CD4-positive, CD25-positive, alpha-beta regulatory T cell (primary cell): ENCODE measurements at regions not wholly inside any gene's neighbourhood (a gene's known extent, or its start where the extent isn't known, plus 50 kb on each side); places are given as distances from the start of the nearest gene placed in this dataset.

Experiments
- ATAC-seq, 2 donors: fragments of 150-1000 bp; cut with Tn5 transposase; one replicate each; pipeline ENCODE4 v1.10.0; 2021; ENCODE audit warnings: low read depth in 2 of 2, moderate number of reproducible peaks in 2 of 2, moderate library complexity in 1 of 2
- DNase-seq, 3 donors: peaks; one replicate each; pipeline versions ENCODE4 v3.0.0 to v3.0.0-alpha.2; 2012 to 2022; ENCODE audit warnings: mixed read lengths in 1 of 3
- H3K27ac ChIP-seq: one replicate; pipeline ENCODE4 v1.7.0; 2013; ENCODE audit warnings: mild to moderate bottlenecking, low read length; ENCODE audit not compliant: insufficient read depth, poor library complexity, severe bottlenecking
- H3K27me3 ChIP-seq: one replicate; pipeline ENCODE4 v1.7.0; 2013; ENCODE audit warnings: low read length; ENCODE audit not compliant: control insufficient read depth, insufficient read depth
- H3K36me3 ChIP-seq: one replicate; pipeline ENCODE4 v1.7.0; 2013; ENCODE audit warnings: mild to moderate bottlenecking, low read length, moderate library complexity; ENCODE audit not compliant: control insufficient read depth, insufficient read depth
- H3K4me1 ChIP-seq: 2 replicates; pipeline ENCODE4 v1.7.0; 2013; ENCODE audit warnings: mild to moderate bottlenecking, low read length; ENCODE audit not compliant: insufficient read depth, control insufficient read depth, poor library complexity, severe bottlenecking
- H3K4me3 ChIP-seq: one replicate; pipeline ENCODE4 v1.7.0; 2013; ENCODE audit warnings: low read depth, mild to moderate bottlenecking, low read length, moderate library complexity
- H3K9me3 ChIP-seq, 2 experiments: 1 replicate in 1 of 2; 2 replicates in 1 of 2; pipeline ENCODE4 v1.7.0; 2013; ENCODE audit warnings: low read length in 2 of 2, mild to moderate bottlenecking in 1 of 2, moderate library complexity in 1 of 2; ENCODE audit not compliant: control insufficient read depth in 2 of 2
- H3K27ac Mint-ChIP-seq, 3 donors: one replicate each; pipeline ENCODE4 v1.8.0; 2020 to 2022; ENCODE audit warnings: mild to moderate bottlenecking in 3 of 3, mixed read lengths in 3 of 3, moderate library complexity in 2 of 3
- H3K27me3 Mint-ChIP-seq: one replicate; pipeline ENCODE4 v1.8.0; 2022; ENCODE audit warnings: mild to moderate bottlenecking, mixed read lengths
- H3K36me3 Mint-ChIP-seq: one replicate; pipeline ENCODE4 v1.8.0; 2020; ENCODE audit warnings: mixed read lengths
- H3K4me1 Mint-ChIP-seq, 4 donors: one replicate each; pipeline ENCODE4 v1.8.0; 2020 to 2022; ENCODE audit warnings: mixed read lengths in 4 of 4, mild to moderate bottlenecking in 1 of 4
- H3K4me3 Mint-ChIP-seq, 4 donors: one replicate each; pipeline ENCODE4 v1.8.0; 2020 to 2022; ENCODE audit warnings: mild to moderate bottlenecking in 4 of 4, mixed read lengths in 4 of 4, moderate library complexity in 3 of 4
- H3K9me3 Mint-ChIP-seq, 7 donors: one replicate each; pipeline ENCODE4 v1.8.0; 2020 to 2022; ENCODE audit warnings: mixed read lengths in 7 of 7, mild to moderate bottlenecking in 3 of 7, moderate library complexity in 2 of 7

GRCh38 chr13:80000684-80001509, 340.0 kb downstream of the SPRY2 start:
- Mint-ChIP-seq H3K27ac (no peak overlapping the region), H3K4me1 (no peaks in the 10 kb centered on the region), H3K9me3 (peaks cover 0 to 3% (median 2%) of the 10 kb centered on the region in 7 donors), H3K36me3 (no peaks in the 10 kb centered on the region), H3K27me3 (no peaks in the 10 kb centered on the region), H3K4me3 (no peak overlapping the region)
- ATAC-seq (no peak), DNase-seq (no peak)
- Histone ChIP-seq H3K27ac (no peak overlapping the region), H3K4me3 (no peak overlapping the region), H3K36me3 (no peaks in the 10 kb centered on the region), H3K4me1 (no peaks in the 10 kb centered on the region), H3K9me3 (no peaks in the 10 kb centered on the region), H3K27me3 (no peaks in the 10 kb centered on the region)

DNA sequence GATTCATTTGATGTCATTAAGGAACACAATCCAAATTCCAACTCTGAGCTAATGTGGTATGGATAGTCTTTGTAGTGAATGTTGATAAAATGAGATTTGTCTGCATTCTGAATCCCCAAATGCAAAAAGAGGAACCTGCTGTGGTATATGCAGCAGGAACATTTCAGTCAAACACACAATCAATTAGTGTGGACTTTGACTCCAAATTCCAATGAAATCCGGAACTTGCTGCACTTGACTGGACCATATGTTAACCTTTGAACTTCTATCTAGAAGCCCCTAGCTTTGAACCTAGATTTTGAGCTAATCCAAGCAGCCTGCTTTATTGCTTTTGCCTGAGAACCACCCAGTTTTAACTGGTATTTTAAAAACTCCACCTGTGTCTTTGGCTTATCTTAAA, 341.3 kb downstream of the SPRY2 start:
- Histone ChIP-seq H3K36me3 (no peaks in the 10 kb centered on the region), H3K9me3 (no peaks in the 10 kb centered on the region), H3K27me3 (no peaks in the 10 kb centered on the region), H3K27ac (no peak overlapping the region), H3K4me1 (no peaks in the 10 kb centered on the region), H3K4me3 (no peak overlapping the region)
- H3K4me1 Mint-ChIP-seq: peaks cover 0 to 4% (median 0%) of the 10 kb centered on the region in 4 donors
- H3K9me3 Mint-ChIP-seq: peaks cover 0 to 9% (median 2%) of the 10 kb centered on the region in 7 donors
- ATAC-seq (no peak), DNase-seq (no peak)
- H3K27ac Mint-ChIP-seq: no peak overlapping the region
- H3K27me3 Mint-ChIP-seq: no peaks in the 10 kb centered on the region
- H3K36me3 Mint-ChIP-seq: no peaks in the 10 kb centered on the region
- H3K4me3 Mint-ChIP-seq: no peak overlapping the region

GRCh38 chr13:79998381-79998880, 342.5 kb downstream of the SPRY2 start:
- no peak for DNase-seq
- H3K36me3 ChIP-seq: no peaks in the 10 kb centered on the region
- no peaks in the 10 kb centered on the region for H3K9me3 ChIP-seq
- no peaks in the 10 kb centered on the region for H3K4me1 ChIP-seq
- Mint-ChIP-seq H3K9me3 (peaks cover 0 to 9% (median 2%) of the 10 kb centered on the region in 7 donors), H3K4me1 (peaks cover 0 to 4% (median 0%) of the 10 kb centered on the region in 4 donors), H3K27me3 (no peaks in the 10 kb centered on the region), H3K27ac (no peak overlapping the region), H3K36me3 (no peaks in the 10 kb centered on the region), H3K4me3 (no peak overlapping the region)
- ATAC-seq: no peak
- H3K27ac ChIP-seq: no peak overlapping the region
- H3K27me3 ChIP-seq: no peaks in the 10 kb centered on the region
- no peak overlapping the region for H3K4me3 ChIP-seq

DNA sequence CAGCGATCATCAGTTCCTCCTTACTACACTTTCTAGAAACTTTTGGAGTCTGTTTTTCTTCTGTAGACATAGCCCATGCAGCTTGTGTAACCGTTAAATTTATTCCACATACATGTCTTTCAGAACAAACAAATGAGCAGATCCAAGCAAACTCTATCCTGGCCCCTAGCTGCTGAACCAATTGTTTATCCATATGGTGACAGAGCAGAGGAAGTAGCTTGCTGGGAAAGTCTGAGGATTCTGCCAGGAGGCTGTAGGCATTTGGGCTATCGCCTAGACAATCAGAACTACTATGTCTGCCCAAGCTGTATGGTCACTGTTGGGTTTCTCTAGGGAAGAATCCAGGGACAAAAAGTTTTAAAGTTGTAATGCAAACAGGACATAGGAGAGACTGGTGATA, 343.7 kb downstream of the SPRY2 start:
- H3K27ac ChIP-seq: no peak overlapping the region
- H3K36me3 ChIP-seq: no peaks in the 10 kb centered on the region
- no peak for ATAC-seq
- no peak overlapping the region for H3K4me3 ChIP-seq
- no peaks in the 10 kb centered on the region for H3K27me3 ChIP-seq
- Mint-ChIP-seq H3K27me3 (no peaks in the 10 kb centered on the region), H3K27ac (no peak overlapping the region), H3K4me1 (peaks cover 0 to 4% (median 0%) of the 10 kb centered on the region in 4 donors), H3K4me3 (no peak overlapping the region), H3K9me3 (peaks cover 0 to 9% (median 2%) of the 10 kb centered on the region in 7 donors), H3K36me3 (no peaks in the 10 kb centered on the region)
- H3K4me1 ChIP-seq: no peaks in the 10 kb centered on the region
- no peak for DNase-seq
- H3K9me3 ChIP-seq: no peaks in the 10 kb centered on the region

GRCh38 chr13:79995334-79995733, 345.6 kb downstream of the SPRY2 start:
- H3K27me3 ChIP-seq: no peaks in the 10 kb centered on the region
- Mint-ChIP-seq H3K27ac (no peak overlapping the region), H3K4me1 (peaks cover 0 to 4% (median 0%) of the 10 kb centered on the region in 4 donors), H3K36me3 (no peaks in the 10 kb centered on the region), H3K4me3 (no peak overlapping the region), H3K9me3 (peaks cover 0 to 10% (median 3%) of the 10 kb centered on the region in 7 donors), H3K27me3 (no peaks in the 10 kb centered on the region)
- DNase-seq (no peak), ATAC-seq (no peak)
- H3K36me3 ChIP-seq: no peaks in the 10 kb centered on the region
- H3K9me3 ChIP-seq: no peaks in the 10 kb centered on the region
- no peak overlapping the region for H3K27ac ChIP-seq
- H3K4me1 ChIP-seq: no peaks in the 10 kb centered on the region
- H3K4me3 ChIP-seq: no peak overlapping the region

- Histone ChIP-seq H3K27me3 (no peaks in the 10 kb centered on the region), H3K4me3 (no peak overlapping the region), H3K36me3 (no peaks in the 10 kb centered on the region), H3K4me1 (no peaks in the 10 kb centered on the region), H3K9me3 (no peaks in the 10 kb centered on the region), H3K27ac (no peak overlapping the region)
- DNase-seq (no peak), ATAC-seq (no peak)
- Mint-ChIP-seq H3K4me1 (peaks cover 0 to 4% (median 0%) of the 10 kb centered on the region in 4 donors), H3K4me3 (no peak overlapping the region), H3K27ac (no peak overlapping the region), H3K36me3 (no peaks in the 10 kb centered on the region), H3K9me3 (peaks cover 0 to 15% (median 8%) of the 10 kb centered on the region in 7 donors), H3K27me3 (no peaks in the 10 kb centered on the region)
These were observed 348.8 kb downstream of the SPRY2 start for GRCh38 chr13:79992111-79992510.

DNA sequence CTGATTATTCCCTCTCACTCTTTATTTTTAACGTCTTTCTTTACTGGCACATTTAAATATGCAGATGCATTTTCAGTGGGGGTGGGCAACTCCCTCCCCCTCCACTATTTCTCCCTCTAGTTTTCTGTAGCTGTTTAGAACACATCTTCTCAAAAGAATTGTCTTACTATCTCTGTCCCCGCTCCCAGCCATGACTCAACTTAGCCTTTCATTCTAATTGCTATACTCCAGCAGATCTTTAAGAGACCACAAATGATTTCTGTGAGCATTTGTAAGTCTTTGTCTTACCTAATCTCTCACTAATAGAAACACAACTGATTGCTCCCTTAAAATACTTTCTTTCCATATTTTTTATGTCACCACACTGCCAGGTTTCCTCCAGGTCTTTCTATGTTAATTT, 350.9 kb downstream of the SPRY2 start:
- no peaks in the 10 kb centered on the region for H3K9me3 ChIP-seq
- Mint-ChIP-seq H3K27ac (no peak overlapping the region), H3K36me3 (no peaks in the 10 kb centered on the region), H3K4me1 (peaks cover 0 to 4% (median 0%) of the 10 kb centered on the region in 4 donors), H3K4me3 (no peak overlapping the region), H3K9me3 (peaks cover 0 to 15% (median 5%) of the 10 kb centered on the region in 7 donors), H3K27me3 (no peaks in the 10 kb centered on the region)
- H3K4me3 ChIP-seq: no peak overlapping the region
- no peaks in the 10 kb centered on the region for H3K36me3 ChIP-seq
- ATAC-seq (no peak), DNase-seq (no peak)
- no peaks in the 10 kb centered on the region for H3K27me3 ChIP-seq
- H3K27ac ChIP-seq: no peak overlapping the region
- H3K4me1 ChIP-seq: no peaks in the 10 kb centered on the region

GRCh38 chr13:79989217-79989661, 351.7 kb downstream of the SPRY2 start:
- no peaks in the 10 kb centered on the region for H3K9me3 ChIP-seq
- Mint-ChIP-seq H3K9me3 (peaks cover 0 to 14% (median 2%) of the 10 kb centered on the region in 7 donors), H3K27ac (no peak overlapping the region), H3K36me3 (no peaks in the 10 kb centered on the region), H3K27me3 (no peaks in the 10 kb centered on the region), H3K4me1 (no peaks in the 10 kb centered on the region), H3K4me3 (no peak overlapping the region)
- ATAC-seq: no peak
- no peaks in the 10 kb centered on the region for H3K36me3 ChIP-seq
- no peaks in the 10 kb centered on the region for H3K4me1 ChIP-seq
- no peaks in the 10 kb centered on the region for H3K27me3 ChIP-seq
- no peak overlapping the region for H3K4me3 ChIP-seq
- DNase-seq: no peak
- no peak overlapping the region for H3K27ac ChIP-seq
